Adrenal gland (tissue), 9 donors: ENCODE measurements at regions not wholly inside any gene's neighbourhood (a gene's known extent, or its start where the extent isn't known, plus 50 kb on each side); places are given as distances from the start of the nearest gene placed in this dataset.

Experiments
- DNase-seq, 7 donors: peaks; one replicate each; pipeline ENCODE4 v3.0.0-alpha.2; 2019 to 2020
- H3K27ac ChIP-seq, 5 donors: fragments of 200-600 bp; sonication (generic) in 4 of 5; 1 replicate in 3 of 5; 2 replicates in 2 of 5; pipeline versions ENCODE4 v1.5.1 to v1.8.0; 2016 to 2020; ENCODE audit warnings: mild to moderate bottlenecking in 1 of 5
- H3K27me3 ChIP-seq: fragments of 200-600 bp; 2 replicates; pipeline ENCODE4 v1.8.0; 2021
- H3K36me3 ChIP-seq, 2 donors: fragments of 200-600 bp; replicated peaks in 1 of 2; 1 replicate in 1 of 2; 2 replicates in 1 of 2; pipeline versions ENCODE4 v1.5.1 to v1.8.0; 2018 to 2022
- H3K4me1 ChIP-seq, 2 donors: fragments of 200-600 bp; replicated peaks in 1 of 2; 1 replicate in 1 of 2; 2 replicates in 1 of 2; pipeline versions ENCODE4 v1.5.1 to v1.8.0; 2018 to 2021
- H3K4me3 ChIP-seq, 4 donors: fragments of 200-600 bp; sonication (generic) in 3 of 4; one replicate each; pipeline ENCODE4 v1.5.1; 2016 to 2018
- H3K9me3 ChIP-seq, 3 donors: fragments of 200-600 bp; sonication (generic) in 1 of 3; replicated peaks in 1 of 3; 1 replicate in 2 of 3; 2 replicates in 1 of 3; pipeline versions ENCODE4 v1.5.1 to v1.8.0; 2016 to 2021
- POLR2A ChIP-seq, 2 donors: fragments of 450-650 bp; IDR thresholded peaks; one replicate each; pipeline ENCODE4 v1.6.1; 2017; ENCODE audit warnings: antibody characterized with exemption in 2 of 2, mild to moderate bottlenecking in 2 of 2, moderate library complexity in 1 of 2
- WGBS, 4 donors: extraction: QIAGEN DNeasy Blood & Tissue Kit in 2 of 4; methylation state at CpG; one replicate each; pipeline versions ENCODE4 v1.1.5 to v1.1.7; 2013 to 2017; 5-methylcytosine and 5-hydroxymethylcytosine counted together
- intact Hi-C, 2 donors: fragments of 100-400 bp; cut with DNase I; formaldehyde crosslinking; loops; one replicate each; pipeline versions ENCODE4 v1.14.1 to v1.15.0; 2022 to 2023
- TF ChIP-seq, protein P1 (sequence below), 6 experiments: fragments of 450-650 bp in 4 of 6; fragments of 200-600 bp in 2 of 6; sonication (generic) in 1 of 6; IDR thresholded peaks; 1 replicate in 5 of 6; 2 replicates in 1 of 6; pipeline versions ENCODE4 v1.5.1 to v1.8.0; 2016 to 2021; ENCODE audit warnings: antibody characterized with exemption in 6 of 6, mild to moderate bottlenecking in 2 of 6, moderate library complexity in 1 of 6
- donor health status: healthy with polysubstance abuse.
- donor health status: Bipolar disorder and iron deficiency.
- donor health status: DM: yes; HTN: yes; CAD: no.
- donor health status: DM: no; HTN: no; CAD: no.
- donor health status: DM: no; HTN: no; CAD: no.

DNA sequence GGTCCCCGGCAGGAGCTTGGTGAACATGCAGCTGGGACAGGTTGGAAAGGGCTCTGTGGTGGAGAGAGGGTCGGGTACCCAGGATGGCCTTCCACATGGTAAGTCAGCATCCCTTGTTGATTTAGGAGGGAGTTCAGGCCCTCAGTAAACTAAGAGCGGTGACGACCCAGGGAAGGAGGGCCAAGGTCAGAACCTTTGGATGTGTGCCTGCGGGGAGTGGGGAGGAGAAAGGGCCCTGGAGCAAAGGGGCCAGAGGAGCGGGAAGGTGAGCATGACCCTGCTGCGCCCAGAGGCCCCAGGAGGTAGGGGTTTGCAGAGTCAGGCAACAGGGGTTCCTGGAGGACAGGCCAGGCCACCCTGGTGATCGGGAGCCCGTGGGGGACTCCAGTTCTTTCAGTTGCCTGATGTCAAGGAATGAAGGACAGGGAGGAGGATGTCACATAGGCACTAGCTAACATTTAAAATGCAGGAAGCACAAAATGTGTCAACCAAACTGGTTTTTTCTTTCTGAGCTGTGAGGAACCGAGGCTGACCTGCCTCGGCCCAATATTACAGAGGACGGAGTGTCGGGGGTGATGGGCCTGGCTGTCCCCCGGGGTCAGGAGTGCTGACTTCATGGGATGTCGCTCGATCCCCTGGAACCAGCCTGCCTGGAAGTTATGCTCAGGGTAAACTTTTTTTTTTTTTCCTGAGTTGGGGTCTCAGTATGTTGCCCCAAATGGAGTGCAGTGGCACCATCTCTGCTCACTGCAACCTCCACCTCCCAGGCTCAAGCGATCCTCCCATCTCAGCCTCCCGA, 117.4 kb upstream of the SLC45A1 start:
- Histone ChIP-seq H3K36me3 (no peaks in the 10 kb centered on the region), H3K4me1 (peaks cover 0 to 8% of the 10 kb centered on the region in 2 donors), H3K27ac (peak overlapping the region in 1 of 5 donors; percentile 89), H3K9me3 (no peaks in the 10 kb centered on the region), H3K4me3 (no peak overlapping the region), H3K27me3 (no peaks in the 10 kb centered on the region)
- WGBS, 4 donors = 85 to 89% (median 87%) methylated on average over 18 of the region's 18 CpGs
- DNase-seq = no peak
- TF ChIP-seq, protein P1, sequence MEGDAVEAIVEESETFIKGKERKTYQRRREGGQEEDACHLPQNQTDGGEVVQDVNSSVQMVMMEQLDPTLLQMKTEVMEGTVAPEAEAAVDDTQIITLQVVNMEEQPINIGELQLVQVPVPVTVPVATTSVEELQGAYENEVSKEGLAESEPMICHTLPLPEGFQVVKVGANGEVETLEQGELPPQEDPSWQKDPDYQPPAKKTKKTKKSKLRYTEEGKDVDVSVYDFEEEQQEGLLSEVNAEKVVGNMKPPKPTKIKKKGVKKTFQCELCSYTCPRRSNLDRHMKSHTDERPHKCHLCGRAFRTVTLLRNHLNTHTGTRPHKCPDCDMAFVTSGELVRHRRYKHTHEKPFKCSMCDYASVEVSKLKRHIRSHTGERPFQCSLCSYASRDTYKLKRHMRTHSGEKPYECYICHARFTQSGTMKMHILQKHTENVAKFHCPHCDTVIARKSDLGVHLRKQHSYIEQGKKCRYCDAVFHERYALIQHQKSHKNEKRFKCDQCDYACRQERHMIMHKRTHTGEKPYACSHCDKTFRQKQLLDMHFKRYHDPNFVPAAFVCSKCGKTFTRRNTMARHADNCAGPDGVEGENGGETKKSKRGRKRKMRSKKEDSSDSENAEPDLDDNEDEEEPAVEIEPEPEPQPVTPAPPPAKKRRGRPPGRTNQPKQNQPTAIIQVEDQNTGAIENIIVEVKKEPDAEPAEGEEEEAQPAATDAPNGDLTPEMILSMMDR (IDR thresholded peaks at IDR 0.05) = no peak
- TF ChIP-seq POLR2A (IDR thresholded peaks at IDR 0.05) = no peak
- intact Hi-C loops = no loop called here

DNA sequence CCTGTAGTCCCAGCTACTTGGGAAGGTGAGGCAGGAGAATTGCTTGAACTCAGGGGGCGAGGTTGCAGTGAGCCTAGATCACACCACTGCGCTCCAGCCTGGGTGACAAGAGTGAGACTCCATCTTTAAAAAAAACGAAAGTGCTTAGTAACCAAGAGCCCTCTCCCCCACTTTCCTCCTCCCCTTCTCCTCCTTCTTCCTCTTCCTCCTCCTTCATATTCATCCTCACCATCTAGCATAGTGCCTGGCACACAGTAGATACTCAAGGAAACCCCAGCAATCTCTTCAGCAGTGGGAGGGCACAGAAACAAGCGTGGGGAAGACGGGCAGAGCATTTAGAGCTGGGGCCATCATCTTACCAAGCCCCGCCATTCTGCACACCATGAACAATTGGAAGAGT, 119.4 kb upstream of the SLC45A1 start:
- no peak for DNase-seq
- H3K9me3 ChIP-seq = no peaks in the 10 kb centered on the region
- H3K27me3 ChIP-seq = no peaks in the 10 kb centered on the region
- H3K4me3 ChIP-seq = no peak overlapping the region
- peaks cover 0 to 8% of the 10 kb centered on the region in 2 donors for H3K4me1 ChIP-seq
- no peak overlapping the region for H3K27ac ChIP-seq
- no peaks in the 10 kb centered on the region for H3K36me3 ChIP-seq
- WGBS, 4 donors = 90 to 95% (median 93%) methylated on average over 6 of the region's 6 CpGs
- intact Hi-C loops = no loop called here
- TF ChIP-seq, protein P1 (IDR thresholded peaks at IDR 0.05) = no peak
- no peak for TF ChIP-seq POLR2A (IDR thresholded peaks at IDR 0.05)

DNA sequence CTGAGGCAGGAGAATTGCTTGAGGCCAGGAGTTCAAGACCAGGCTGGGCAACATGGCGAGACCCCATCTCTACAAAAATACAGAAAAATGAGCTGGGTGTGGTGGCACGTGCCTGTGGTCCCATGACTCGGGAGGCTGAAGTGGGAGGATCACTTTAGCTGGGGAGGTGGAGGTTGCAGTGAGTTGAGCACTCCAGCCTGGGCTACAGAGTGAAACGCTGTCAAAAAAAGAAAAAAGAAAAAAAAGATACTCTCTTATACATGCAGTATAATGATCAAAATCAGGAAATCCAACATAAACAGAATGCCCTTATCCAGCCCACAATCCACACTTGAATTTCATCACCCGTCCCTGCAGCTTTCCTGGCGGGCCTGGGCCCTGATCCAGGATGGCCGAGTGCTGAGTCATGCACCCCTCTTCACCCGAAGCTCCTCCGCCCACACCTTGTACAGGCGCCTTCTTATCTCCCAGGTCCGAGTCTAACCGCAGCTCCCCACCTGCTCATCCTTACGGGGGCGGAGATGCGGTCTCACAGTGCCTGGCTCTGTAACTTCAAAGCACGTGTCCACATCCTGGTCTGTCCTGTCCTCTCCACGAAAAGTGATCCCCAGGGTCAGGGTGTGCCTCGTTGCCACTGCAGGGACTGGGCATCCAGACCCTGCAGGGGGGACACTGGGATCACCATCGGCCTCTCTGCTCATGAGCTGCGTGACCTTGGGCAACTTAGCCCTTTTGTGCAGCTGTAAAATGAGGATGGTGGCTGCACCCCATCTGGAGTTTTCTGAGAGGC, 120.2 kb upstream of the SLC45A1 start:
- H3K36me3 ChIP-seq = no peaks in the 10 kb centered on the region
- peaks cover 0 to 5% of the 10 kb centered on the region in 2 donors for H3K4me1 ChIP-seq
- no peak overlapping the region for H3K4me3 ChIP-seq
- no peaks in the 10 kb centered on the region for H3K9me3 ChIP-seq
- TF ChIP-seq, protein P1 (IDR thresholded peaks at IDR 0.05) = no peak
- no peak for TF ChIP-seq POLR2A (IDR thresholded peaks at IDR 0.05)
- intact Hi-C loops = no loop called here
- WGBS, 4 donors = 37 to 48% (median 40%) methylated on average over 13 to 20 of the region's 20 CpGs
- H3K27ac ChIP-seq = peak overlapping the region in 1 of 5 donors; percentile 46
- no peaks in the 10 kb centered on the region for H3K27me3 ChIP-seq
- DNase-seq = peak; percentile 66 to 89 (median 86)

DNA sequence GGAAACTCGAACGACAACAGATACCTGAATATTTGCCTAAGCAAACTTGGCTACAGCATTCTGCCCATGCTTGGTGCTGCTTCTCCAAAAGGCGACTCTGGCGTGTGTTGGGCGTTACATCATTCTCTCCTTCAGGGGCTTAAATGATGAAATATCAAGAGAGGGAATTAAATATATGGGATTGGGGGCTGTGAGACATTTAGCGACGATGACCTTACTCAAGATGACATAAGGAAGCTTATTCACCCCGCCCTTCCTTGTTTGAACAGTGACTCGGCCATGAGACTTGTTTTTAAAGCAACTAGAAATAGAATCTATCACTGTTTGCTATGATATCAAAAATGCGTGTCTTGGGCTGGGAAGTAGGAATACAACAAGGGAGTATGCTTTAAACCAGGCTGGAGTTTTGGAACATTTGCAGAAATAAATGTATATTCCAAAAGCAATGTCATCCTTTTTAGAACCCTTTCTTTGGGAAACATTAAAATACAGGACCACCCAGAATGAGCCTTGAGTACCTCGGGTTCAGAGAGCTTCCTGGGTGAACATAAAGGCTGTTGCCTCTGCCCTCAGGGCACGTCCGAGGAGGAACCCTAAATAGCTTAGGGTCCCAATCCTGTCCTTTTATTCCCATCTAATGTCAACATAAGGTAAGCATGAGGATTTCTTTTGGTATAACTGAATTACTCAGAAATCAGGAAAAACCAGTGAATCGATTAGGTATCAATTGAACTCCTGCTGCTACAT, 123.3 kb upstream of the SLC45A1 start:
- TF ChIP-seq, protein P1 (IDR thresholded peaks at IDR 0.05) = no peak
- TF ChIP-seq POLR2A (IDR thresholded peaks at IDR 0.05) = no peak
- 76 to 78% (median 77%) methylated on average over 14 of the region's 14 CpGs for WGBS, 4 donors
- no peaks in the 10 kb centered on the region for H3K27me3 ChIP-seq
- H3K9me3 ChIP-seq = no peaks in the 10 kb centered on the region
- H3K4me1 ChIP-seq = no peaks in the 10 kb centered on the region
- no peak for DNase-seq
- H3K4me3 ChIP-seq = no peak overlapping the region
- no peaks in the 10 kb centered on the region for H3K36me3 ChIP-seq
- H3K27ac ChIP-seq = no peak overlapping the region
- intact Hi-C loops = no loop called here
